NB4 (cell line): ENCODE measurements at regions not wholly inside any gene's neighbourhood (a gene's known extent, or its start where the extent isn't known, plus 50 kb on each side); places are given as distances from the start of the nearest gene placed in this dataset.

Experiments
- DNase-seq: peaks from one replicate; pipeline ENCODE4 v3.0.0; 2010; ENCODE audit warnings: low read depth
- H3K4me3 ChIP-seq: one replicate; pipeline ENCODE4 v1.5.1; 2011; ENCODE audit warnings: mild to moderate bottlenecking, low read depth, low read length, moderate library complexity
- CTCF ChIP-seq: IDR thresholded peaks from one replicate; pipeline ENCODE4 v1.5.1; 2012; ENCODE audit warnings: low read depth, low read length
- MAX ChIP-seq: IDR thresholded peaks from 2 replicates; pipeline ENCODE4 v1.6.1; 2011; ENCODE audit warnings: low read depth, low read length
- MYC ChIP-seq: IDR thresholded peaks from 2 replicates; pipeline ENCODE4 v1.6.1; 2011; ENCODE audit warnings: low read depth, low read length
- POLR2A ChIP-seq: IDR thresholded peaks from 2 replicates; pipeline ENCODE4 v1.6.1; 2011; ENCODE audit warnings: mild to moderate bottlenecking; ENCODE audit not compliant: insufficient read length; ENCODE audit errors: extremely low read depth

- DNase-seq, result no peak
- no peak for TF ChIP-seq MYC
- no peak for TF ChIP-seq CTCF
- TF ChIP-seq POLR2A, result no peak
- no peak for TF ChIP-seq MAX
- H3K4me3 ChIP-seq, result no peak overlapping the region
Observed at GRCh38 chr9:88071331-88071730, 66.9 kb downstream of the SPATA31C2 start.

GRCh38 chr9:88065619-88066018, 72.7 kb downstream of the SPATA31C2 start:
- TF ChIP-seq POLR2A (no peak), MAX (no peak), MYC (no peak), CTCF (no peak)
- no peak overlapping the region for H3K4me3 ChIP-seq
- no peak for DNase-seq

DNA sequence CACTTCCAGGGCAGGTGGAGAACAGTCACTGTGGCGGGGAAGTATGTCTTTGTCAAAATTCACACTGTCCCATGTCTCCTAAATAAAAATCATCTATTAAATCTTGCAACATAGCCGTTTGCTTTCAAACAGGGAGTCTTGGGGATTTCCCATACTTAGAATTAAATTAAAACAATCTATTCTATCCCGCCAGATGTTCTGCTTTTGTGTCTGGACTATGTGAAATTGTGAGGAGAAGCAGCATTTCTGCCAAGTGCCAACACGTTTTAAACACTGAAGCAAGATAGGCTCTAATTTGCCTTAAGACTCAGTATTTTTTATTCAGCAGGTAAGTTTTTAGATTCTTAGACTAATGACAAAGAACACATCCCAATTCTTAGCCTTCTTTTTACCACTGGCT, 73.7 kb downstream of the SPATA31C2 start:
- TF ChIP-seq CTCF (no peak), POLR2A (no peak), MAX (no peak), MYC (no peak)
- no peak for DNase-seq
- H3K4me3 ChIP-seq, result no peak overlapping the region

DNA sequence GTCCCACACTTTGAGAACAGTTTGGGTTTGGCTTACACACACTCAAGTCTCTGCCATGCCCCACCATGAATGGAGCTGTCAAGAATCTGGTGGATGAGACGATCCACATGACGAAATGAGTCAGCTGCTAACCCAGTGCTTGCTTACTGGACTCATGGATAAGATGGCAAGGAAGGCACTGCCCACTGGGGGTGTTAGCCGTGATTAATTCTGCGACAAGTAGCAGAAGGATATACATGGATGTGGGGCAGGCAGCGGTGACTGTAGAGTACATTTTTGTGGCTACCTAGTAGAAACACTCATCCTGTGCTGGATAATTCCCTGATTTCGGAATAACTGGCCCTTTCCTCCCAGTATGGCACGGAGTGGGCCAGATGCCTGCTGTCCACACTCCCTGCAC, 77.5 kb downstream of the SPATA31C2 start:
- H3K4me3 ChIP-seq, result no peak overlapping the region
- TF ChIP-seq MYC (no peak), MAX (no peak), POLR2A (no peak), CTCF (no peak)
- no peak for DNase-seq

DNA sequence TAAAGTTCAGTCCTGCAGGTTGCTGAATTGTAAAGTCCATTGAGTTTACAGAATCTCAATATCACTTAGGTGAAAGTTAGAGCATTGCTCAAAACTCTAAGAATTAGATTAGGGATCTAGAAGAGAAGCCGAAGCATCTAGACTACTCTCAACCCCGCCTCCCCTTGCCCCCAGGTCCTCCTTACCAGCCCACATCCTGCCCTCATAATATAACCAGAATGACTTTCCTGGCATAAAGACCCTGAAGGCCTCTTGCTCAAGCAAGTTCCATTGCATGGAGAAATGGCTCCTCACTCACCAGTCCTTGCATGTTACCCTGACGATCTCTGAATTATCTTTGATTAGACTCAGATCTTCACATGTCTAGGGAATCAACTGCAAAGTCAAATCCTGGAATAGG, 78.8 kb downstream of the SPATA31C2 start:
- DNase-seq, result no peak
- TF ChIP-seq CTCF (no peak), MAX (no peak), MYC (no peak), POLR2A (no peak)
- H3K4me3 ChIP-seq, result no peak overlapping the region

DNA sequence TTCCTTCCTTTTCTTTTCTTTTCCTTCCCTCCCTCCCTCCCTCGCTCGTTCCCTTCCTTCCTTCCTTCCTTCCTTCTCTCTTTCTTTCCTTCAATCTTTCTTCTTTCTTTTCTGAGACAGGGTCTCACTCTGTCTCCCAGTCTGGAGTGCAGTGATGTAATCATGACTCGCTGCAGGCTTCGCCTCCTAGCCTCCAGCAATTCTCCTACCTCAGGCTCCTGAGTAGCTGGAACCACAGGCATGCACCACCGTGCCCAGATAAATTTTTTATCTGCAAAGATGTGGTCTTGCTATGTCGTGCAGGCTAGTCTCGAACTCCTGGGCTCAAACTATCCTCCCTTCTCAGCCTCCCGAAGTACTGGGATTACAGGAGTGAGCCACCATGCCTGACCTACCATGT, 81.4 kb downstream of the SPATA31C2 start:
- TF ChIP-seq MYC (no peak), POLR2A (no peak)
- DNase-seq, result no peak

More for the DNA sequence above, 81.4 kb downstream of the SPATA31C2 start:
- no peak overlapping the region for H3K4me3 ChIP-seq
